ENCODE measurements at regions not wholly inside any gene's neighbourhood (a gene's known extent, or its start where the extent isn't known, plus 50 kb on each side); places are given as distances from the start of the nearest gene placed in this dataset.

DNA sequence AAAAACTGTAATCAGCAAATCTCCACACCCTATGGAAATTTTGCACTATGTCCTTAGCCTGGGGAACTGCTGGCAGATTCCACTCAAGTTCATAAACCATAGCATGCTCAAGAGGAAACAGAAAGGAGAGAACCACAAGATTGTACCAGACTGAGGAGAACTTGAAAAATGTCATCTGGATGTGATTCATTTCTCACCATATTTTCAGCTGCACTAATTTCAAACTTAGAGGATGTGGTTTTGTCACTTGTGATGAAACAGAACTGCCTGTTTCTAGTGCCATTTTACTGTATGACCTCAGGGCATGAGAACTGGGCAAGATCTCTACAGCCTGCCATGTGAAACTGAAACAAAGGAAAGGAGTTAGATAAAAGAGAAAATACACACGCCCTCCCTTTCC, 1493.1 kb upstream of the FLRT2 start:
- H3K9ac ChIP-seq (ENCODE audit: low read length in 3 of 3), result no peak overlapping the region
- no peaks in the 10 kb centered on the region for H3K27me3 ChIP-seq (ENCODE audit: control insufficient read depth, insufficient read depth, low read length)
- TF ChIP-seq CTCF (IDR thresholded peaks at IDR 0.05; ENCODE audit: borderline replicate concordance, extremely low read depth, insufficient read depth), result no peak
- intact Hi-C loops (cut with DNase I), result no loop called here
- no peak overlapping the region for H3K4me3 ChIP-seq (ENCODE audit: low read length in 3 of 3)
- DNase-seq (no peak), FAIRE-seq (no peak)
- no peaks in the 10 kb centered on the region for H3K9me3 ChIP-seq (ENCODE audit: control insufficient read depth in 2 of 3, insufficient read depth in 1 of 3, low read length in 3 of 3)
- H3K36me3 ChIP-seq (ENCODE audit: control insufficient read depth in 2 of 3, insufficient read depth in 3 of 3, low read length in 3 of 3), result no peaks in the 10 kb centered on the region
- H3K27ac ChIP-seq (ENCODE audit: low read depth in 2 of 2, low read length in 2 of 2), result no peak overlapping the region
- H3K4me1 ChIP-seq (ENCODE audit: control insufficient read depth in 2 of 3, insufficient read depth in 2 of 3, low read depth in 1 of 3, low read length in 3 of 3), result no peaks in the 10 kb centered on the region

DNA sequence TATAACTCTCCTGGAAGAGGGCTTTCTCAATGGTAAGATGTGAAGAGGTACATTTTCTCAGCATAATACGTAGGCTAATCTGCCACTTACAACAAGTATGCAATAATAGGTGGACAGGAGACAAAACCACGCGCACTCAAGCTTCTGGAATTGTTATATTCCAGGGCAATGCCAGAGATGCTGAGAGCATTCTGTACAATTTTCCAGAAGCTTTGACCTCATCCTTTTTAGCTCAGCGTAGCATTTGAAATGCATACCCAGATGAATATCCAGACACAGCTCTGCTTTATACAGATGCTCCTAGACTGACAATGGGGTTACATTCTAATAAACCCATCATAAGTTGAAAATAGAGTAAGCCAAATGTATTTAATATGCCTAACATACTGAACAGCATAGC, 1492.4 kb upstream of the FLRT2 start:
- TF ChIP-seq CTCF (IDR thresholded peaks at IDR 0.05; ENCODE audit: borderline replicate concordance, extremely low read depth, insufficient read depth), result no peak
- no peak for FAIRE-seq
- Histone ChIP-seq H3K27me3 (ENCODE audit: control insufficient read depth, insufficient read depth, low read length) (no peaks in the 10 kb centered on the region), H3K9me3 (ENCODE audit: control insufficient read depth in 2 of 3, insufficient read depth in 1 of 3, low read length in 3 of 3) (no peaks in the 10 kb centered on the region), H3K36me3 (ENCODE audit: control insufficient read depth in 2 of 3, insufficient read depth in 3 of 3, low read length in 3 of 3) (no peaks in the 10 kb centered on the region), H3K9ac (ENCODE audit: low read length in 3 of 3) (no peak overlapping the region), H3K4me3 (ENCODE audit: low read length in 3 of 3) (no peak overlapping the region), H3K4me1 (ENCODE audit: control insufficient read depth in 2 of 3, insufficient read depth in 2 of 3, low read depth in 1 of 3, low read length in 3 of 3) (no peaks in the 10 kb centered on the region), H3K27ac (ENCODE audit: low read depth in 2 of 2, low read length in 2 of 2) (no peak overlapping the region)
- no peak for DNase-seq
- intact Hi-C loops (cut with DNase I), result no loop called here

- Histone ChIP-seq H3K36me3 (ENCODE audit: control insufficient read depth in 2 of 3, insufficient read depth in 3 of 3, low read length in 3 of 3) (no peaks in the 10 kb centered on the region), H3K9ac (ENCODE audit: low read length in 3 of 3) (no peak overlapping the region), H3K4me1 (ENCODE audit: control insufficient read depth in 2 of 3, insufficient read depth in 2 of 3, low read depth in 1 of 3, low read length in 3 of 3) (no peaks in the 10 kb centered on the region), H3K27ac (ENCODE audit: low read depth in 2 of 2, low read length in 2 of 2) (no peak overlapping the region), H3K9me3 (ENCODE audit: control insufficient read depth in 2 of 3, insufficient read depth in 1 of 3, low read length in 3 of 3) (no peaks in the 10 kb centered on the region), H3K4me3 (ENCODE audit: low read length in 3 of 3) (no peak overlapping the region), H3K27me3 (ENCODE audit: control insufficient read depth, insufficient read depth, low read length) (no peaks in the 10 kb centered on the region)
- intact Hi-C loops (cut with DNase I), result no loop called here
- FAIRE-seq (no peak), DNase-seq (no peak)
- TF ChIP-seq CTCF (IDR thresholded peaks at IDR 0.05; ENCODE audit: borderline replicate concordance, extremely low read depth, insufficient read depth), result no peak
Observed at GRCh38 chr14:84040101-84040500, 1489.8 kb upstream of the FLRT2 start.

GRCh38 chr14:84041421-84041820, 1488.5 kb upstream of the FLRT2 start:
- no peak overlapping the region for H3K9ac ChIP-seq (ENCODE audit: low read length in 3 of 3)
- H3K27me3 ChIP-seq (ENCODE audit: control insufficient read depth, insufficient read depth, low read length), result no peaks in the 10 kb centered on the region
- no peak for DNase-seq
- H3K4me3 ChIP-seq (ENCODE audit: low read length in 3 of 3), result no peak overlapping the region
- no peaks in the 10 kb centered on the region for H3K9me3 ChIP-seq (ENCODE audit: control insufficient read depth in 2 of 3, insufficient read depth in 1 of 3, low read length in 3 of 3)
- no peak for TF ChIP-seq CTCF (IDR thresholded peaks at IDR 0.05; ENCODE audit: borderline replicate concordance, extremely low read depth, insufficient read depth)
- H3K36me3 ChIP-seq (ENCODE audit: control insufficient read depth in 2 of 3, insufficient read depth in 3 of 3, low read length in 3 of 3), result no peaks in the 10 kb centered on the region
- intact Hi-C loops (cut with DNase I), result no loop called here
- no peak for FAIRE-seq
- H3K4me1 ChIP-seq (ENCODE audit: control insufficient read depth in 2 of 3, insufficient read depth in 2 of 3, low read depth in 1 of 3, low read length in 3 of 3), result no peaks in the 10 kb centered on the region
- no peak overlapping the region for H3K27ac ChIP-seq (ENCODE audit: low read depth in 2 of 2, low read length in 2 of 2)

All from kidney (tissue), 13 donors.